ENCODE measurements at regions not wholly inside any gene's neighbourhood (a gene's known extent, or its start where the extent isn't known, plus 50 kb on each side); places are given as distances from the start of the nearest gene placed in this dataset.

- DNase-seq (ENCODE audit: low spot score), result peak; percentile 18
These were observed 420.0 kb downstream of the METTL15 start for GRCh38 chr11:28528217-28528616.

GRCh38 chr11:28526406-28526751 is 418.2 kb downstream of the METTL15 start:
- no peak for DNase-seq (ENCODE audit: low spot score)

DNA sequence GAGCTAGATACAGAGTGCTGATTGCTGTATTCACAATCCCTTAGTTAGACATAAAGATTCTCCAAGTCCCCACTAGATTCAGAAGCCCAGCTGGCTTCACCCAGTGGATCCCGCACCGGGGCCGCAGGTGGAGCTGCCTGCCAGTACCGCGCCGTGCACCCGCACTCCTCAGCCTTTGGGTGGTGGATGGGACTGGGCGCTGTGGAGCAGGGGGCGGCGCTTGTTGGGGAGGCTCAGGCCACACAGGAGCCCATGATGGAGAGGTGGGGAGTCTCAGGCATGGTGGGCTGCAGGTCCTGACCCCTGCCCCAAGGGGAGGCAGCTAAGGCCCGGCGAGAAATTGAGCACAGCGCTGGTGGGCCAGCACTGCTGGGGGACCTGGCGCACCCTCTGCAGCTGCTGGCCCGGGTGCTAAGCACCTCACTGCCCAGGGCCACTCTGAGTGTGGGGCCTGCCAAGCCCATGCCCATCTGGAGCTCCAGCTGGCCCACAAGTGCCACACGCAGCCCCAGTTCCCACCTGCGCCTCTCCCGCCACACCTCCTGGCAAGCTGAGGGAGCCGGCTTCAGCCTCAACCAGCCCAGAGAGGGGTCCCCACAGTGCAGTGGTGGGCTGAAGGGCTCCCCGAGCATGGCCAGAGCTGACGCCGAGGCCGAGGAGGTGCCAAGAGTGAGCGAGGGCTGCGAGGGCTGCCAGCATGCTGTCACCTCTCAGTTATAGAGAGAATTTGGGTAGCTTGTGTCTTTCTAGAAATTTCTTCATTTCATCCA is 417.6 kb downstream of the METTL15 start:
- no peak for DNase-seq (ENCODE audit: low spot score)

GRCh38 chr11:28524098-28524497 is 415.9 kb downstream of the METTL15 start:
- DNase-seq (ENCODE audit: low spot score), result no peak

DNA sequence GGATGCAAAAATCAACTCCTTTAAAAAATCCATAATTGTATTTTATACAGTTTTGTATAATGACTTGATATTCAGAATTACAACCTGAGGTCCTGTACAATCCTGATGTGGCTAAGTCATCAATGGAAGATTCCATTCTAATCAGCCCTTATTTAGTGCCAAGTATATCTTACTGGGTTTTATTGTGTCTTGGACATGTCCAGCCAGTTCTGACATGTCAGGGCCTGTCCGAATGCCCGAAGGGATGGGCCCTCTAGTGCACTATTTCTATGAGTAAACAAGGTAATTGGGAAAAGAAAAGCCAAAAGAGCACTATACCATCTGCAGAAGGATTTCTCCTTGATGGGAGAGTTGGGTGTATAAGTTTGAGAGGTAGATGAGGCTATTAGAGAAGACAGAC is 412.9 kb downstream of the METTL15 start:
- DNase-seq (ENCODE audit: low spot score), result no peak

DNA sequence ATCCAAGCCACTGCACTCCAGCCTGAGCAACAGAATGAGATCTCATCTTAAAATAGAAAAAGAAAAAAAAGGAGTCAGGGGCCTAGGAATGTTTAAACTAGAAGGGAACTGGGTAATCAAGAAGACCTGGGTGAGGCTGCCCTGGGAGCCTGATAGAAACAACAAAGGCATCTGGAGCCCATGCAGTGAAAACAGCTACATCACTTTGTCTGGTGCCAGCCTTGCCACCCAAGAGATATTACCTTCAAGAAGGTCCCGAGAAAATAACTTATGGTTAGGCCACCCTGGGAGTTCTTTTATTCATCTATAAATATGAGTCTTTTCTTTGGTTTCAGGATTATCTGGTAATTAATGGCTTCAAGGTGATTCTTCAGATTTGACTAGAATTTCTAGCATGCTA is 412.1 kb downstream of the METTL15 start:
- no peak for DNase-seq (ENCODE audit: low spot score)

- no peak for DNase-seq (ENCODE audit: low spot score)
These were observed 410.6 kb downstream of the METTL15 start for GRCh38 chr11:28518825-28519224.

GRCh38 chr11:28517621-28518020 is 409.4 kb downstream of the METTL15 start:
- no peak for DNase-seq (ENCODE audit: low spot score)

DNA sequence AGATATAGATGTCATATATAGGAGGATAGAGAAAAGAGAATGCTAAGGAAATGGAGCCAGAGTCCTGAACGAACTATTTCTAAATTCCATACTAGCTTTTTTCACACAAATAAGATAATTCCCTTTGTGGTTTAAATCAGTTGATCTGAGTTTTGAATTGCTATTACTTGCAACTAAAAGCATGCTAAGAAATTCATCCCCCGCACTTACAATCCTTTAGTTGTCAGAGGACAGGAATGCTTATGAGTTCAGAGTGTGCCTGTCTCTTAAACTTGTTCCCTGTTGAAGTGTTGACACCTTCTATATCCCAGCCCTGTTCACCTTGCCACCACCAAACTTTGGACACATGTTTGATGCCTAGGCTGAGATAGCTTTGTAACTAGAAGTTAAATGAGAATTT is 406.2 kb downstream of the METTL15 start:
- DNase-seq (ENCODE audit: low spot score), result no peak

DNA sequence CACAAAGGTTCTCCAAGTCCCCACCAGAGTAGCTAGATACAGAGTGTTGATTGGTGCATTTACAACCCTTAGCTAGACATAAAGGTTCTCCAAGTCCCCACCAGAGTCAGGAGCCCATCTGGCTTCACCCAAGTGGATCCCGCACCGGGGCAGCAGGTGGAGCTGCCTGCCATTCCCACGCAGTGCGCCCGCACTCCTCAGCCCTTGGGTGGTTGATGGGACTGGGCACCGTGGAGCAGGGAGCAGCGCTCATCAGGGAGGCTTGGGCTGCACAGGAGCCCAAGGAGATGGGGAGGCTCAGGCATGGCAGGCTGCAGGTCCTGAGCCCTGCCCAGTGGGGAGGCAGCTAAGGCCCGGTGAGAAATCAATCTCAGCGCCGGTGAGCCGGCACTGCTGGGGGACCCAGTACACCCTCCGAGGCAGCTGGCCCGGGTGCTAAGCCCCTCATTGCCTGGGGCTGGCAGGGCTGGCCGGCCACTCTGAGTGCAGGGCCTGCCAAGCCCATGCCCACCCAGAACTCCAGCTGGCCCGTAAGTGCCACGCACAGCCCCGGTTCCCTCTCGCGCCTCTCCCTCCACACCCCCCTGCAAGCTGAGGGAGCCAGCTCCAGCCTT is 404.1 kb downstream of the METTL15 start:
- DNase-seq (ENCODE audit: low spot score), result no peak

- DNase-seq (ENCODE audit: low spot score), result peak; percentile 19
These were observed 397.0 kb downstream of the METTL15 start for GRCh38 chr11:28505232-28505631.

GRCh38 chr11:28504555-28505110 is 396.4 kb downstream of the METTL15 start:
- DNase-seq (ENCODE audit: low spot score), result no peak

GRCh38 chr11:28495333-28495732 is 387.1 kb downstream of the METTL15 start:
- DNase-seq (ENCODE audit: low spot score), result no peak

DNA sequence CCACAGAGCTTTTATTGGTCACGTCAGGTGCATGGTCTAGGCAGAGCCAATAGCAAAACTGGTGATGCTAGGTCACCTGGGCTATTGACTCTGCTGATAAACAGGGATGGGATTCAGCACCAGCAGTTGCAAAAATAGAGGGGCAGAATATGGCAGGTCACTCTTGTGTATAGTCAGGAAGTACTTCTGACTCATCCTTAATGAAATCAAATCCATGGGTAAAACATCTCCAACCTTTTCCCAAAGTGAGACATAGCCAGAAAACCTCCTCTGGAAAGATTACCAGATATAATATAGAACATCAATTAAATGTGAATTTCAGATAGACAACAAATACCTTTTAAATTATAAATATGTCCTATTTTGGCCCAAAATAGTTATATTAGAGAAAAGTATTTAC is 383.2 kb downstream of the METTL15 start:
- DNase-seq (ENCODE audit: low spot score), result no peak

- peak; percentile 14 for DNase-seq (ENCODE audit: low spot score)
These were observed 382.7 kb downstream of the METTL15 start for GRCh38 chr11:28490773-28491382.

DNA sequence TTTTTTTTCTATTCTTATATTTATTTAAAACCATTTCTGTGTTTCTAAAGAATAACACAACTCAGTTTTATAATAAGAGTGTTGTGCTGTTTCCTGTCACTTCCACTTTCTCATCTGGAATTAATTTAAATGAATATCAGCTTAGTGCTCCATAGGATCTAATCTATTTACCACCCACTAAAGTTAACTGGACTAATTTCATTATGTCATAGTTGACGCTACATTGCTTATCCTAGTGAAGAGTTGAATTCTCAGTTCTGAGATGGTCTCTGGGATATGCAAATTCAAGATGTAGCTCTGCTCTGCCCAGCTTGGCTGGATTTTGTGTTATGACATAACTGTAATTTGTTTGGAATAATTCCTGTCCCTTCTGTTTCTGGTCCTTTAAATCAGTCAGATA is 380.1 kb downstream of the METTL15 start:
- no peak for DNase-seq (ENCODE audit: low spot score)

- DNase-seq (ENCODE audit: low spot score), result no peak
These were observed 375.1 kb downstream of the METTL15 start for GRCh38 chr11:28483072-28483867.

DNA sequence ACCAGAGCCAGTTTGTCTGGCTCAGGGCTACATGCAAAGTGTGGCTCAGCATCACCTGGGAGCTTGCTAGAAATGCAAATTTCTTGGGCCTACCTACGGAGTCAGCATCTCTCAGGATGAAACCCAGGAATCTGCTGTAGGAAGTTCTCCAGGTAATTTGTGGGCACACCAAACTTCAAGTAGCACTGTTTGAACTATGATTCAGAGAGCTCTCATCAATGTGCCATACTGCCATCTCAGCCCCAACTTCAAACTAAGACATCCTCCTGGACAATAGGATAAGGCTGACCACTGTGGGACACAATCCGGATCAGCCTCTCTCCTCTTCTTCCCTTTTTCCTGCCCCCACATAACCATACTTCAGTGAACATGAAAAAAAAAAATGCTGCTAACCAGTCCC is 374.5 kb downstream of the METTL15 start:
- DNase-seq (ENCODE audit: low spot score), result no peak

DNA sequence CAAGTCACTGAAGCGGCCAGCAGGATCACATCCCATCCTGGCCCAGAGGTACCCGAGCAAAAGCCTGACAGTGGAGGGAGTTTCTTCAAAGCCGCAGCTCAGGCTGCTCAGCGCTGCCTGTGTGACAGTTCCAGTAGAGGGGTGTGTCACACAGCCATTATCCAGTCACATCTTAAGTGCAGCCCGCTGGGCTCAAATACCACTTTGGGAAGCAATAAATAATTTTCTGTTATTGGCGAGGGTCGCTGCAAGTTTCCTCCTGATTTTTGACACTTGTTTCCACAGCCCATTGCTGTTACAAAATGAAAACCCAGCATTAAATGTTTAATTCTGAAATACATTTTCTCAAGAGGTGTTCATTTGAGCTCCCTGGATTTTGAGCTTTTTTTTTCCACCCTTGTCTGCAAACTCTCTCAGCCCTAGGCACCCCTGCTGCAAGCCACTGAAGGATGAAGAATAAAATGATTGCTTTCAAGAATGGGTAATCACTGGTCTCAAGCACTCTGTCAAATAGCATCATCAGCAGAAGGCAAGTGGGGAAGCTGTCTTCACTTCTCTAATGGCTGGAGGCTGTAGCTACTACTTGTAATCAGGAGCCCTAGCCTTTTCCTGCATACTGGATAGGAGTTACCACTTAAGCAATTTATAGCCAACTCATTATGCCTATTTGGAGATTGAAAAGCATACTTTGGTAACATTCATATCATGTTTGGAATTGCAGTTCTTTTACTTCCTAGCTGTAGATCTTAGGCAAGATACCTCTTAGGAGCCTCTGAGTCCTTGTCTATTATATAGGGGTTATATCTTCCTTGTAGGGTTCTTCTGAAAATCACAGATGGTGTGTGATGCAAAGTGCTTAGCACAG is 373.7 kb downstream of the METTL15 start:
- no peak for DNase-seq (ENCODE audit: low spot score)

DNA sequence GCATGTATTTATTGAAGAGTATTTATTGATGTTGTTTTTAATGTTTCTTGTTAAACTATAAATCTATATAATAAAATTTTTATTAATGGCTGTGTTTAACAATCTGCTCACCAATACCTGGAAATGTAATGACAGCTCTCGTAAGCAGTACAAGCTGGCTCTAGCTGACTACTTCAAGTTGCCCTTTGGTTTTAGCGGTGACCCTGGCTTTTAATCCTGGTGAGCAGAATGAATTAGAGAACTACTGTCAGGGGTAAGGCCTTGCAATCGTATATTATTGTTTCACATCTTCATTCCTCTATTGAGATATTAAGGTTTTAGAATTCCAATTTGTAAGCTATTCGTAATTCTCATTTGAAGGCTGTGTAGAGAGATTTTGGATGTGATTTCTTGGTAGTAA is 372.2 kb downstream of the METTL15 start:
- DNase-seq (ENCODE audit: low spot score), result no peak

GRCh38 chr11:28476864-28477263 is 368.7 kb downstream of the METTL15 start:
- DNase-seq (ENCODE audit: low spot score), result no peak

All from AG20443 (cell line).